SK-N-SH (cell line): ENCODE measurements at regions not wholly inside any gene's neighbourhood (a gene's known extent, or its start where the extent isn't known, plus 50 kb on each side); places are given as distances from the start of the nearest gene placed in this dataset.

ENCODE experiments used
- EP300 ChIP-seq, 2 experiments: IDR thresholded peaks; 2 replicates each; pipeline versions ENCODE4 v1.4.0 to v1.6.1; 2012; ENCODE audit warnings: borderline replicate concordance in 1 of 2, low read depth in 1 of 2, low read length in 1 of 2
- JUND ChIP-seq: IDR thresholded peaks from 2 replicates; pipeline ENCODE4 v1.4.0; 2012
- POLR2AphosphoS5 ChIP-seq: IDR thresholded peaks from 2 replicates; pipeline ENCODE4 v1.6.1; 2012; ENCODE audit warnings: low read depth, low read length
- YY1 ChIP-seq: IDR thresholded peaks from 2 replicates; pipeline ENCODE4 v1.4.0; 2012; ENCODE audit warnings: low read depth, mild to moderate bottlenecking
- TF ChIP-seq, protein P1 (sequence below): fragments of 200-600 bp; sonication (generic); IDR thresholded peaks from 2 replicates; pipeline ENCODE4 v1.6.1; 2017; ENCODE audit warnings: antibody characterized with exemption, mild to moderate bottlenecking, moderate library complexity

DNA sequence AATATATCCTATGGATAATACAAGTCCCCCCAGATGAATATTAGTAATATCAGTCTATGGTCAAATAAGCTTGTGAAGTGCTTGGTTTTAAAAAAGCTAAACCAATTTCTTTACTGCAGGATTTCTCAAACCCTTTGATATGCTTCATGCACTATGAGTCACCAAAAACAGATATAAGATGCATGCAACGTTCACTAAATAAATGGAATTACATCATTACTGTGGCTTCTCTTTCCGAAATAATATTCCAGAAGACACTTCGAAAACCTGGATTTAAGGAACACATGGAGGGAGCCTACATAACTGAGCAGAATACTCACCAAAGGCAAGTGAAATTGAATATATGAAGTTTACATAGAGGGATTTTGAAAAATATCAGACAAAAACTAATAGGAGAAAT is 126.3 kb upstream of the ABI3BP start:
- TF ChIP-seq, protein P1, sequence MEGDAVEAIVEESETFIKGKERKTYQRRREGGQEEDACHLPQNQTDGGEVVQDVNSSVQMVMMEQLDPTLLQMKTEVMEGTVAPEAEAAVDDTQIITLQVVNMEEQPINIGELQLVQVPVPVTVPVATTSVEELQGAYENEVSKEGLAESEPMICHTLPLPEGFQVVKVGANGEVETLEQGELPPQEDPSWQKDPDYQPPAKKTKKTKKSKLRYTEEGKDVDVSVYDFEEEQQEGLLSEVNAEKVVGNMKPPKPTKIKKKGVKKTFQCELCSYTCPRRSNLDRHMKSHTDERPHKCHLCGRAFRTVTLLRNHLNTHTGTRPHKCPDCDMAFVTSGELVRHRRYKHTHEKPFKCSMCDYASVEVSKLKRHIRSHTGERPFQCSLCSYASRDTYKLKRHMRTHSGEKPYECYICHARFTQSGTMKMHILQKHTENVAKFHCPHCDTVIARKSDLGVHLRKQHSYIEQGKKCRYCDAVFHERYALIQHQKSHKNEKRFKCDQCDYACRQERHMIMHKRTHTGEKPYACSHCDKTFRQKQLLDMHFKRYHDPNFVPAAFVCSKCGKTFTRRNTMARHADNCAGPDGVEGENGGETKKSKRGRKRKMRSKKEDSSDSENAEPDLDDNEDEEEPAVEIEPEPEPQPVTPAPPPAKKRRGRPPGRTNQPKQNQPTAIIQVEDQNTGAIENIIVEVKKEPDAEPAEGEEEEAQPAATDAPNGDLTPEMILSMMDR, result no peak
- TF ChIP-seq EP300 (IDR thresholded peaks at IDR 0.05; ENCODE audit: borderline replicate concordance in 1 of 2, low read depth in 1 of 2, low read length in 1 of 2) (peak in 1 of 2 experiments; percentile 54; a peak in 1 of 4 replicates), POLR2AphosphoS5 (no peak), YY1 (no peak), JUND (peak; percentile 85)
